ENCODE measurements at regions not wholly inside any gene's neighbourhood (a gene's known extent, or its start where the extent isn't known, plus 50 kb on each side); places are given as distances from the start of the nearest gene placed in this dataset.

- H3K27me3 Mint-ChIP-seq = no peaks in the 10 kb centered on the region
- Histone ChIP-seq H3K4me1 (ENCODE audit: control insufficient read depth in 2 of 2, insufficient read depth in 2 of 2, low read length in 2 of 2) (no peaks in the 10 kb centered on the region), H3K9ac (ENCODE audit: low read length) (no peak overlapping the region), H3K27me3 (replicated peaks in 1 of 4; ENCODE audit: control extremely low read depth in 1 of 4, control insufficient read depth in 3 of 4, insufficient read depth in 4 of 4, low read length in 3 of 4) (no peaks in the 10 kb centered on the region), H2AFZ (ENCODE audit: insufficient read depth, low read depth, low read length, poor library complexity, severe bottlenecking) (no peak overlapping the region), H3K9me3 (ENCODE audit: control extremely low read depth in 1 of 3, control insufficient read depth in 2 of 3, insufficient read depth in 1 of 3, low read length in 2 of 3) (peaks cover 0 to 4% (median 0%) of the 10 kb centered on the region in 3 donors), H3K4me3 (ENCODE audit: control extremely low read depth in 1 of 5, extremely low read depth in 1 of 5, insufficient read depth in 1 of 5, low read depth in 2 of 5, low read length in 4 of 5) (no peak overlapping the region), H3K36me3 (replicated peaks in 1 of 2; ENCODE audit: control extremely low read depth in 1 of 2, control insufficient read depth in 1 of 2, extremely low read depth in 1 of 2, insufficient read depth in 2 of 2, low read length in 1 of 2) (no peaks in the 10 kb centered on the region), H3K27ac (ENCODE audit: low read length in 2 of 2) (no peak overlapping the region), H4K20me1 (ENCODE audit: control insufficient read depth, insufficient read depth, low read length, poor library complexity, severe bottlenecking) (no peaks in the 10 kb centered on the region), H3K4me2 (replicated peaks; ENCODE audit: low read depth, low read length, poor library complexity, severe bottlenecking) (no peak overlapping the region), H3K79me2 (ENCODE audit: control insufficient read depth, insufficient read depth, low read length) (no peaks in the 10 kb centered on the region)
- H3K9me3 Mint-ChIP-seq (ENCODE audit: insufficient read depth) = peaks cover 3% of the 10 kb centered on the region
- H3K4me1 Mint-ChIP-seq = no peaks in the 10 kb centered on the region
- no peak overlapping the region for H3K4me3 Mint-ChIP-seq
- ATAC-seq (ENCODE audit: low read depth) = no peak
- CTCF ChIA-PET = no interaction called here
- TF ChIP-seq CTCF (IDR thresholded peaks at IDR 0.05) (no peak), EZH2 (IDR thresholded peaks at IDR 0.05; ENCODE audit: borderline replicate concordance, insufficient read depth, low read depth, low read length, poor library complexity, severe bottlenecking) (no peak)
- intact Hi-C loops (cut with micrococcal nuclease) = no loop called here
- POLR2A ChIA-PET = no interaction called here
- H3K27ac Mint-ChIP-seq = no peak overlapping the region
- WGBS (ENCODE audit: insufficient coverage) = 83% methylated on average over 2 of the region's 6 CpGs
- DNase-seq = no peak
Observed at GRCh38 chr10:106506526-106507283, 657.8 kb downstream of the SORCS1 start.

- Histone ChIP-seq H3K27ac (ENCODE audit: low read length in 2 of 2) (no peak overlapping the region), H2AFZ (ENCODE audit: insufficient read depth, low read depth, low read length, poor library complexity, severe bottlenecking) (no peak overlapping the region), H3K79me2 (ENCODE audit: control insufficient read depth, insufficient read depth, low read length) (no peaks in the 10 kb centered on the region), H3K4me2 (replicated peaks; ENCODE audit: low read depth, low read length, poor library complexity, severe bottlenecking) (no peak overlapping the region), H3K27me3 (replicated peaks in 1 of 4; ENCODE audit: control extremely low read depth in 1 of 4, control insufficient read depth in 3 of 4, insufficient read depth in 4 of 4, low read length in 3 of 4) (no peaks in the 10 kb centered on the region), H3K4me1 (ENCODE audit: control insufficient read depth in 2 of 2, insufficient read depth in 2 of 2, low read length in 2 of 2) (no peaks in the 10 kb centered on the region), H4K20me1 (ENCODE audit: control insufficient read depth, insufficient read depth, low read length, poor library complexity, severe bottlenecking) (no peaks in the 10 kb centered on the region), H3K9me3 (ENCODE audit: control extremely low read depth in 1 of 3, control insufficient read depth in 2 of 3, insufficient read depth in 1 of 3, low read length in 2 of 3) (peaks cover 0 to 4% (median 0%) of the 10 kb centered on the region in 3 donors), H3K9ac (ENCODE audit: low read length) (no peak overlapping the region), H3K36me3 (replicated peaks in 1 of 2; ENCODE audit: control extremely low read depth in 1 of 2, control insufficient read depth in 1 of 2, extremely low read depth in 1 of 2, insufficient read depth in 2 of 2, low read length in 1 of 2) (no peaks in the 10 kb centered on the region), H3K4me3 (ENCODE audit: control extremely low read depth in 1 of 5, extremely low read depth in 1 of 5, insufficient read depth in 1 of 5, low read depth in 2 of 5, low read length in 4 of 5) (no peak overlapping the region)
- Mint-ChIP-seq H3K27ac (no peak overlapping the region), H3K4me1 (no peaks in the 10 kb centered on the region), H3K27me3 (no peaks in the 10 kb centered on the region), H3K9me3 (ENCODE audit: insufficient read depth) (peaks cover 7% of the 10 kb centered on the region), H3K4me3 (no peak overlapping the region)
- DNase-seq = no peak
- TF ChIP-seq EZH2 (IDR thresholded peaks at IDR 0.05; ENCODE audit: borderline replicate concordance, insufficient read depth, low read depth, low read length, poor library complexity, severe bottlenecking) (no peak), CTCF (IDR thresholded peaks at IDR 0.05) (no peak)
- ChIA-PET CTCF (no interaction called here), POLR2A (no interaction called here)
- 84% methylated on average over 5 of the region's 6 CpGs for WGBS (ENCODE audit: insufficient coverage)
- intact Hi-C loops (cut with micrococcal nuclease) = no loop called here
- no peak for ATAC-seq (ENCODE audit: low read depth)
Observed at GRCh38 chr10:106504536-106504935, 660.0 kb downstream of the SORCS1 start.

All from B cell (primary cell).